Endometrial microvascular endothelial cells (primary cell): ENCODE measurements at regions not wholly inside any gene's neighbourhood (a gene's known extent, or its start where the extent isn't known, plus 50 kb on each side); places are given as distances from the start of the nearest gene placed in this dataset.

ENCODE experiments used
- in situ Hi-C: cut with HindIII; loops from 2 replicates; pipeline ENCODE4 v1.10.0; 2017; ENCODE audit warnings: low sequenced_read_pairs, low pct_unique_long_range_greater_than_20kb; ENCODE audit errors: inconsistent ontology term

GRCh38 chr2:122736279-122736678, 980.8 kb downstream of the TSN start:
- in situ Hi-C loops: no loop called here

GRCh38 chr2:122737429-122738077, 982.1 kb downstream of the TSN start:
- in situ Hi-C loops: no loop called here

- in situ Hi-C loops: loop anchor here (10.0 kb wide), 1 partner anchor 555 kb away; no protein-coding TSS in a partner anchor
These were observed 984.5 kb downstream of the TSN start for GRCh38 chr2:122739732-122740593.

GRCh38 chr2:122740594-122740948, 985.1 kb downstream of the TSN start:
- in situ Hi-C loops: loop anchor here (10.0 kb wide), 1 partner anchor 556 kb away; no protein-coding TSS in a partner anchor

GRCh38 chr2:122741403-122741802, 986.0 kb downstream of the TSN start:
- in situ Hi-C loops: loop anchor here (10.0 kb wide), 1 partner anchor 557 kb away; no protein-coding TSS in a partner anchor

- in situ Hi-C loops: loop anchor here (10.0 kb wide), 1 partner anchor 558 kb away; no protein-coding TSS in a partner anchor
These were observed 987.7 kb downstream of the TSN start for GRCh38 chr2:122743021-122743675.

GRCh38 chr2:122745603-122746002, 990.2 kb downstream of the TSN start:
- in situ Hi-C loops: loop anchor here (10.0 kb wide), 1 partner anchor 561 kb away; no protein-coding TSS in a partner anchor

GRCh38 chr2:122747670-122748069, 992.2 kb downstream of the TSN start:
- in situ Hi-C loops: loop anchor here (10.0 kb wide), 1 partner anchor 563 kb away; no protein-coding TSS in a partner anchor

- in situ Hi-C loops: loop anchor here (10.0 kb wide), 1 partner anchor 564 kb away; no protein-coding TSS in a partner anchor
These were observed 993.1 kb downstream of the TSN start for GRCh38 chr2:122748552-122749011.

- in situ Hi-C loops: loop anchor here (10.0 kb wide), 1 partner anchor 565 kb away; no protein-coding TSS in a partner anchor
These were observed 994.0 kb downstream of the TSN start for GRCh38 chr2:122749405-122749804.

- in situ Hi-C loops: no loop called here
These were observed 994.6 kb downstream of the TSN start for GRCh38 chr2:122750095-122750494.

- in situ Hi-C loops: no loop called here
These were observed 995.4 kb downstream of the TSN start for GRCh38 chr2:122750808-122751207.

- in situ Hi-C loops: no loop called here
These were observed 997.9 kb downstream of the TSN start for GRCh38 chr2:122753336-122753735.

GRCh38 chr2:122754561-122754960, 999.1 kb downstream of the TSN start:
- in situ Hi-C loops: no loop called here

GRCh38 chr2:122755281-122755780, 999.9 kb downstream of the TSN start:
- in situ Hi-C loops: no loop called here

- in situ Hi-C loops: no loop called here
These were observed 1003.5 kb downstream of the TSN start for GRCh38 chr2:122758967-122759366.

GRCh38 chr2:122764014-122764413, 1008.6 kb downstream of the TSN start:
- in situ Hi-C loops: no loop called here

- in situ Hi-C loops: no loop called here
These were observed 1024.8 kb downstream of the TSN start for GRCh38 chr2:122780251-122780650.

GRCh38 chr2:122794100-122794499, 1038.6 kb downstream of the TSN start:
- in situ Hi-C loops: no loop called here
